ENCODE measurements at regions not wholly inside any gene's neighbourhood (a gene's known extent, or its start where the extent isn't known, plus 50 kb on each side); places are given as distances from the start of the nearest gene placed in this dataset.
"Not testable (repeated sequence)": the region's sequence is repeated elsewhere in the genome, so short reads cannot be mapped to it uniquely, and the experiment has no call there.

GRCh38 chr3:178203165-178203564 is 333.1 kb upstream of the KCNMB2 start:
- no peak for DNase-seq

- no peak for DNase-seq
These were observed 332.6 kb upstream of the KCNMB2 start for GRCh38 chr3:178203650-178204049.

GRCh38 chr3:178205740-178206139 is 330.5 kb upstream of the KCNMB2 start:
- no peak for DNase-seq

- DNase-seq = no peak
These were observed 329.7 kb upstream of the KCNMB2 start for GRCh38 chr3:178206521-178206920.

- DNase-seq = not testable (repeated sequence)
These were observed 329.1 kb upstream of the KCNMB2 start for GRCh38 chr3:178207161-178207560.

GRCh38 chr3:178207627-178208026 is 328.6 kb upstream of the KCNMB2 start:
- not testable (repeated sequence) for DNase-seq

GRCh38 chr3:178209116-178209515 is 327.1 kb upstream of the KCNMB2 start:
- not testable (repeated sequence) for DNase-seq

- DNase-seq = not testable (repeated sequence)
These were observed 326.6 kb upstream of the KCNMB2 start for GRCh38 chr3:178209618-178210017.

- DNase-seq = not testable (repeated sequence)
These were observed 325.1 kb upstream of the KCNMB2 start for GRCh38 chr3:178211086-178211485.

GRCh38 chr3:178217479-178217878 is 318.8 kb upstream of the KCNMB2 start:
- no peak for DNase-seq

- no peak for DNase-seq
These were observed 318.0 kb upstream of the KCNMB2 start for GRCh38 chr3:178218231-178218630.

GRCh38 chr3:178219661-178220060 is 316.6 kb upstream of the KCNMB2 start:
- DNase-seq = not testable (repeated sequence)

GRCh38 chr3:178223876-178224275 is 312.4 kb upstream of the KCNMB2 start:
- DNase-seq = no peak

- no peak for DNase-seq
These were observed 310.1 kb upstream of the KCNMB2 start for GRCh38 chr3:178226094-178226493.

- DNase-seq = no peak
These were observed 304.6 kb upstream of the KCNMB2 start for GRCh38 chr3:178231645-178232044.

- no peak for DNase-seq
These were observed 302.7 kb upstream of the KCNMB2 start for GRCh38 chr3:178233371-178234071.

GRCh38 chr3:178236555-178237277 is 299.5 kb upstream of the KCNMB2 start:
- no peak for DNase-seq

- DNase-seq = no peak
These were observed 298.1 kb upstream of the KCNMB2 start for GRCh38 chr3:178238179-178238578.

- no peak for DNase-seq
These were observed 291.2 kb upstream of the KCNMB2 start for GRCh38 chr3:178244733-178245709.

- DNase-seq = no peak
These were observed 290.2 kb upstream of the KCNMB2 start for GRCh38 chr3:178246004-178246403.

- no peak for DNase-seq
These were observed 280.9 kb upstream of the KCNMB2 start for GRCh38 chr3:178255315-178255714.

- DNase-seq = no peak
These were observed 278.7 kb upstream of the KCNMB2 start for GRCh38 chr3:178257491-178257890.

GRCh38 chr3:178258121-178258520 is 278.1 kb upstream of the KCNMB2 start:
- DNase-seq = no peak

Measured in NCI-H2029 (cell line).